Thyroid gland (tissue), 4 donors: ENCODE measurements at regions not wholly inside any gene's neighbourhood (a gene's known extent, or its start where the extent isn't known, plus 50 kb on each side); places are given as distances from the start of the nearest gene placed in this dataset.

Experiments used
- POLR2A ChIP-seq, 2 donors: fragments of 450-650 bp; IDR thresholded peaks; one replicate each; pipeline ENCODE4 v1.6.1; 2017; ENCODE audit warnings: antibody characterized with exemption in 2 of 2, mild to moderate bottlenecking in 2 of 2, moderate library complexity in 1 of 2
- TF ChIP-seq, protein P1 (sequence below), 6 experiments: fragments of 200-600 bp in 3 of 6; fragments of 450-650 bp in 3 of 6; sonication (generic) in 3 of 6; IDR thresholded peaks; one replicate each; pipeline ENCODE4 v1.5.1; 2016 to 2019; ENCODE audit warnings: antibody characterized with exemption in 6 of 6, mild to moderate bottlenecking in 2 of 6, inconsistent platforms in 1 of 6, moderate library complexity in 1 of 6

DNA sequence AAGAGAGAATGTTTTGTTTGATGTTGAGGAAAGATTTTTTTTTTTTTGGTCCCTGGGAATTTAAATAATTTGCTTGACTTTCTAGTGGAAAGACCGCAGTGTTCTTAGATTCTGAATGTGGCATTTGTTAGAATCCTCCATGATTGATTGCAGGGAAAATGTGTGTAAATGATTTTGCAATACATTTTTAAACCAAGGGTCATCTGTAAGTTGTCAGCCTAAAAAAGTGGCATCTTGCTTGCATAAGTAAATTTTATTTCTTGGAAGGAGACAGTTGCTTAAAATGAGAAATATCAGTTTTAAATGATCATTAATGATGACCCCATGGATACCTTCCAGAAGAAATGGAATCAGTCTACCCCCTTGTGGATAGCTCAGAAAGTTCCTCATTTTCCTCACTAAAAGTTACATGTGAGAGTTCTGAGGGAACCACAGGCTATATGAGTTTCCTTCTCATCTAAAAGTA is 105.1 kb upstream of the SLC25A48 start:
- TF ChIP-seq, protein P1, sequence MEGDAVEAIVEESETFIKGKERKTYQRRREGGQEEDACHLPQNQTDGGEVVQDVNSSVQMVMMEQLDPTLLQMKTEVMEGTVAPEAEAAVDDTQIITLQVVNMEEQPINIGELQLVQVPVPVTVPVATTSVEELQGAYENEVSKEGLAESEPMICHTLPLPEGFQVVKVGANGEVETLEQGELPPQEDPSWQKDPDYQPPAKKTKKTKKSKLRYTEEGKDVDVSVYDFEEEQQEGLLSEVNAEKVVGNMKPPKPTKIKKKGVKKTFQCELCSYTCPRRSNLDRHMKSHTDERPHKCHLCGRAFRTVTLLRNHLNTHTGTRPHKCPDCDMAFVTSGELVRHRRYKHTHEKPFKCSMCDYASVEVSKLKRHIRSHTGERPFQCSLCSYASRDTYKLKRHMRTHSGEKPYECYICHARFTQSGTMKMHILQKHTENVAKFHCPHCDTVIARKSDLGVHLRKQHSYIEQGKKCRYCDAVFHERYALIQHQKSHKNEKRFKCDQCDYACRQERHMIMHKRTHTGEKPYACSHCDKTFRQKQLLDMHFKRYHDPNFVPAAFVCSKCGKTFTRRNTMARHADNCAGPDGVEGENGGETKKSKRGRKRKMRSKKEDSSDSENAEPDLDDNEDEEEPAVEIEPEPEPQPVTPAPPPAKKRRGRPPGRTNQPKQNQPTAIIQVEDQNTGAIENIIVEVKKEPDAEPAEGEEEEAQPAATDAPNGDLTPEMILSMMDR (IDR thresholded peaks at IDR 0.05), result peak in 3 of 6 experiments; percentile 20 to 45 (median 27)
- TF ChIP-seq POLR2A (IDR thresholded peaks at IDR 0.05), result no peak
